HepG2 (cell line): ENCODE measurements at regions not wholly inside any gene's neighbourhood (a gene's known extent, or its start where the extent isn't known, plus 50 kb on each side); places are given as distances from the start of the nearest gene placed in this dataset.

Experiments
- ATAC-seq: fragments of 200-7000 bp; cut with Tn5 transposase; 3 replicates; pipeline ENCODE4 v1.9.1; 2020; ENCODE audit warnings: mild to moderate bottlenecking, moderate library complexity
- BruUV-seq: library from RNA; stranded (reverse); fragments of 400-500 nt; replicated peaks from 2 replicates; lab custom pipeline; 2021; lab: Mats Ljungman, UMichigan
- CTCF ChIA-PET: fragments of 300-600 bp; formaldehyde crosslinking; extraction: SDS; loops from one replicate; lab custom pipeline; 2021; ENCODE audit warnings: low total read pairs, inconsistent platforms, low intra/inter-chr PET ratio; lab: Yijun Ruan, JAX
- POLR2A ChIA-PET: fragments of 350-600 bp; sonication (Branson Sonifier 250); formaldehyde crosslinking; loops from one replicate; lab custom pipeline; 2020; ENCODE audit warnings: antibody characterized with exemption, inconsistent platforms; lab: Yijun Ruan, JAX
- DNase-seq: peaks from one replicate; pipeline ENCODE4 v3.0.0-alpha.2; 2015; ENCODE audit warnings: low spot score
- FAIRE-seq: peaks from 3 replicates; lab custom pipeline; 2011; peaks lifted over from hg19 to GRCh38; lab: Jason Lieb, UNC
- H2AFZ ChIP-seq: one replicate; pipeline ENCODE4 v1.6.1; 2011; ENCODE audit warnings: low read length, inconsistent platforms
- H3K27ac ChIP-seq: fragments of 300-600 bp; 3 replicates; pipeline ENCODE4 v1.8.0; 2011; ENCODE audit warnings: mixed run types, mild to moderate bottlenecking, mixed read lengths, low read length, inconsistent platforms; ENCODE audit not compliant: insufficient read depth; ENCODE audit errors: extremely low read length
- H3K27me3 ChIP-seq, 2 experiments: fragments of 200-600 bp in 1 of 2; 2 replicates in 1 of 2; 3 replicates in 1 of 2; pipeline versions ENCODE4 v1.6.0 to v1.8.0; 2011; ENCODE audit warnings: low read length in 2 of 2, mild to moderate bottlenecking in 2 of 2, moderate library complexity in 2 of 2, inconsistent platforms in 1 of 2; ENCODE audit not compliant: insufficient read depth in 2 of 2, control insufficient read depth in 1 of 2
- H3K36me3 ChIP-seq, 2 experiments: fragments of 200-600 bp in 1 of 2; replicated peaks in 1 of 2; 2 replicates in 1 of 2; 3 replicates in 1 of 2; pipeline versions ENCODE4 v1.5.1 to v1.8.0; 2011; ENCODE audit warnings: low read length in 2 of 2, inconsistent platforms in 1 of 2; ENCODE audit not compliant: insufficient read depth in 2 of 2, control insufficient read depth in 1 of 2
- H3K4me1 ChIP-seq: 2 replicates; pipeline ENCODE4 v1.5.1; 2012; ENCODE audit warnings: low read length, inconsistent platforms; ENCODE audit not compliant: insufficient read depth
- H3K4me2 ChIP-seq: 2 replicates; pipeline ENCODE4 v1.6.0; 2011; ENCODE audit warnings: low read depth, low read length, inconsistent platforms
- H3K4me3 ChIP-seq, 3 experiments: fragments of 200-600 bp in 1 of 3; sonication (generic), shearing (Covaris generic) in 1 of 3; replicated peaks in 1 of 3; 2 replicates each; pipeline ENCODE4 v1.5.1; 2011 to 2016; ENCODE audit warnings: low read length in 3 of 3, inconsistent platforms in 2 of 3, low read depth in 2 of 3, mild to moderate bottlenecking in 2 of 3, control low read depth in 1 of 3, mixed read lengths in 1 of 3; ENCODE audit not compliant: insufficient read depth in 1 of 3
- H3K79me2 ChIP-seq: one replicate; pipeline ENCODE4 v1.6.1; 2011; ENCODE audit warnings: low read length, inconsistent platforms; ENCODE audit not compliant: insufficient read depth
- H3K9ac ChIP-seq: 2 replicates; pipeline ENCODE4 v1.6.0; 2011; ENCODE audit warnings: mild to moderate bottlenecking, low read depth, low read length, inconsistent platforms; ENCODE audit not compliant: insufficient read depth
- H3K9me3 ChIP-seq: 2 replicates; pipeline ENCODE4 v1.5.1; 2012; ENCODE audit warnings: mild to moderate bottlenecking, low read length
- H4K20me1 ChIP-seq: 2 replicates; pipeline ENCODE4 v1.6.0; 2011; ENCODE audit warnings: inconsistent platforms, mild to moderate bottlenecking, low read length, moderate library complexity; ENCODE audit not compliant: insufficient read depth
- CAMTA2 ChIP-seq: sonication (generic); formaldehyde crosslinking; IDR thresholded peaks from 2 replicates; pipeline ENCODE4 v1.4.0; 2020; ENCODE audit warnings: mild to moderate bottlenecking, missing genetic modification reagents, borderline replicate concordance
- FOXA1 ChIP-seq, 2 experiments: fragments of 450-650 bp in 1 of 2; sonication (generic) in 1 of 2; formaldehyde crosslinking in 1 of 2; IDR thresholded peaks; 2 replicates each; pipeline versions ENCODE4 v1.4.0 to v1.6.1; 2016 to 2020; ENCODE audit warnings: missing genetic modification reagents in 1 of 2
- FOXK1 ChIP-seq: sonication (generic); formaldehyde crosslinking; IDR thresholded peaks from 2 replicates; pipeline ENCODE4 v1.4.0; 2020; ENCODE audit warnings: low read depth, missing genetic modification reagents, borderline replicate concordance
- FOXO1 ChIP-seq: sonication (generic); formaldehyde crosslinking; IDR thresholded peaks from 2 replicates; pipeline ENCODE4 v1.4.0; 2020; ENCODE audit warnings: missing genetic modification reagents
- KLF9 ChIP-seq: IDR thresholded peaks from 2 replicates; pipeline ENCODE4 v1.6.1; 2016; ENCODE audit warnings: low read depth
- KMT2B ChIP-seq: IDR thresholded peaks from 2 replicates; pipeline ENCODE4 v1.6.1; 2016; ENCODE audit warnings: missing genetic modification reagents, missing compliant biosample characterization
- ZBTB42 ChIP-seq: sonication (generic); formaldehyde crosslinking; IDR thresholded peaks from 2 replicates; pipeline ENCODE4 v1.5.0; 2020; ENCODE audit warnings: mild to moderate bottlenecking, missing genetic modification reagents
- ZNF10 ChIP-seq: sonication (generic); formaldehyde crosslinking; IDR thresholded peaks from 2 replicates; pipeline ENCODE4 v1.4.0; 2020; ENCODE audit warnings: mild to moderate bottlenecking, low read depth, missing genetic modification reagents, borderline replicate concordance
- ZNF180 ChIP-seq: sonication (generic); formaldehyde crosslinking; IDR thresholded peaks from 2 replicates; pipeline ENCODE4 v1.4.0; 2020; ENCODE audit warnings: low read depth, missing genetic modification reagents, borderline replicate concordance
- ZNF652 ChIP-seq: IDR thresholded peaks from 2 replicates; pipeline ENCODE4 v1.6.1; 2016; ENCODE audit warnings: low read depth, borderline replicate concordance
- WGBS: methylation state at CpG from one replicate; pipeline ENCODE4 v1.1.6; 2017; ENCODE audit warnings: low lambda C conversion rate; 5-methylcytosine and 5-hydroxymethylcytosine counted together
- in situ Hi-C: cut with HindIII; loops from 2 replicates; pipeline ENCODE4 v1.10.0; 2017; ENCODE audit warnings: low pct_unique_long_range_greater_than_20kb; ENCODE audit not compliant: extremely low pct_ligation_motif_present
- intact Hi-C: fragments of 100-400 bp; cut with micrococcal nuclease; formaldehyde crosslinking; loops from one replicate; pipeline ENCODE4 v1.10.0; 2022; ENCODE audit not compliant: unreplicated experiment
- TF ChIP-seq, protein P1 (sequence below): sonication (generic); formaldehyde crosslinking; IDR thresholded peaks from 2 replicates; pipeline ENCODE4 v1.5.0; 2020; ENCODE audit warnings: mild to moderate bottlenecking, missing genetic modification reagents, moderate library complexity
- TF ChIP-seq, protein P2 (sequence below): sonication (generic); formaldehyde crosslinking; conservative IDR thresholded peaks from 2 replicates; pipeline ENCODE4 v1.4.0; 2020; ENCODE audit warnings: missing genetic modification reagents
- TF ChIP-seq, protein P3 (sequence below): sonication (generic); formaldehyde crosslinking; IDR thresholded peaks from 2 replicates; pipeline ENCODE4 v1.4.0; 2020; ENCODE audit warnings: missing genetic modification reagents

DNA sequence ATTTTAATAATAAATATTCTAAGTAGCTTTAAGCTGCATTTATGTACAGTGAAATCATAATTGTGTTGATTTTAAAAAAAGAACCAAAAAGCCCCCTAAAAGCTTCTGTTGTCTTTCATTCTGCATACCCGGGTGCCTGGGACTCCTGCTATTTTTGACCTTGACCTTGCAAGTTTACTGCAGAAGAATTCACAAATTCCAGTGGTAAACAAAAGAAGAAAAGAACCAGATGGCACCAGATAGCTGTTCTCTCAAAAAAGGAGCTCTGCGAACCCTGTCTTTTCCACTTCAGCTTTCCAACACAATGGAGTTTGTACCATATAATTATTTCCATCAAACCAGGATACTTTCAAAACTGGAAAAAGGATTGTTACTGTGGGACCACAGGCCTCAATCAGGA is 363.3 kb downstream of the SMOC2 start:
- POLR2A ChIA-PET, result no interaction called here

DNA sequence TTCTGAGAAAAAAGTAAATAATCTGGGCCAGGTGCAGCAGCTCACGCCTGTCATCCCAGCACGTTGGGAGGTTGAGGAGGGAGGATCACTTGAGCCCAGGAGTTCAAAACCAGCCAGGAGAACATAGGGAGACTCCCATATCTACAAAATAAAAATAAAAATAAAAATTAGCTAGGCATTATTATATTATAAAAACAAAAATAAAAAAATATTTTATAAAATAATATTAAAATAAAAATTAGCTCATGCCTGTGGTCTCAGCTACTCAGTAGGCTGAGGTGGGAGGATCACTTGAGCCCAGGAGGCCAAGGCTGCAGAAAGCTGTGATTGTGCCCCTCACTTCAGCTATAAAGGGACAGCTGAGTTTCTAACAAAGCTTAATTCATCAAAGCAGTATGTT is 362.9 kb downstream of the SMOC2 start:
- no peak overlapping the region for H3K27ac ChIP-seq
- H4K20me1 ChIP-seq, result no peaks in the 10 kb centered on the region
- H3K4me1 ChIP-seq, result no peaks in the 10 kb centered on the region
- FAIRE-seq (no peak), ATAC-seq (no peak), DNase-seq (no peak)
- POLR2A ChIA-PET, result no interaction called here
- H3K9ac ChIP-seq, result no peak overlapping the region
- no peak overlapping the region for H3K4me3 ChIP-seq
- H3K79me2 ChIP-seq, result no peaks in the 10 kb centered on the region
- CTCF ChIA-PET, result no interaction called here
- H3K36me3 ChIP-seq, result no peaks in the 10 kb centered on the region
- no TSS peak for BruUV-seq
- no peaks in the 10 kb centered on the region for H3K9me3 ChIP-seq
- no peak overlapping the region for H3K4me2 ChIP-seq
- intact Hi-C loops, result no loop called here
- peaks cover 5 to 26% of the 10 kb centered on the region in 2 experiments; a peak in 4 of 5 replicates for H3K27me3 ChIP-seq
- in situ Hi-C loops, result no loop called here
- 2% methylated on average over 2 of the region's 2 CpGs for WGBS
- H2AFZ ChIP-seq, result no peak overlapping the region
- TF ChIP-seq ZBTB42, result no peak
- no peak for TF ChIP-seq CAMTA2 (CRISPR knock-in tag)
- TF ChIP-seq, protein P1, sequence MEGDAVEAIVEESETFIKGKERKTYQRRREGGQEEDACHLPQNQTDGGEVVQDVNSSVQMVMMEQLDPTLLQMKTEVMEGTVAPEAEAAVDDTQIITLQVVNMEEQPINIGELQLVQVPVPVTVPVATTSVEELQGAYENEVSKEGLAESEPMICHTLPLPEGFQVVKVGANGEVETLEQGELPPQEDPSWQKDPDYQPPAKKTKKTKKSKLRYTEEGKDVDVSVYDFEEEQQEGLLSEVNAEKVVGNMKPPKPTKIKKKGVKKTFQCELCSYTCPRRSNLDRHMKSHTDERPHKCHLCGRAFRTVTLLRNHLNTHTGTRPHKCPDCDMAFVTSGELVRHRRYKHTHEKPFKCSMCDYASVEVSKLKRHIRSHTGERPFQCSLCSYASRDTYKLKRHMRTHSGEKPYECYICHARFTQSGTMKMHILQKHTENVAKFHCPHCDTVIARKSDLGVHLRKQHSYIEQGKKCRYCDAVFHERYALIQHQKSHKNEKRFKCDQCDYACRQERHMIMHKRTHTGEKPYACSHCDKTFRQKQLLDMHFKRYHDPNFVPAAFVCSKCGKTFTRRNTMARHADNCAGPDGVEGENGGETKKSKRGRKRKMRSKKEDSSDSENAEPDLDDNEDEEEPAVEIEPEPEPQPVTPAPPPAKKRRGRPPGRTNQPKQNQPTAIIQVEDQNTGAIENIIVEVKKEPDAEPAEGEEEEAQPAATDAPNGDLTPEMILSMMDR (CRISPR knock-in tag), result no peak
- no peak for TF ChIP-seq ZNF10 (CRISPR knock-in tag)
- TF ChIP-seq, protein P2, sequence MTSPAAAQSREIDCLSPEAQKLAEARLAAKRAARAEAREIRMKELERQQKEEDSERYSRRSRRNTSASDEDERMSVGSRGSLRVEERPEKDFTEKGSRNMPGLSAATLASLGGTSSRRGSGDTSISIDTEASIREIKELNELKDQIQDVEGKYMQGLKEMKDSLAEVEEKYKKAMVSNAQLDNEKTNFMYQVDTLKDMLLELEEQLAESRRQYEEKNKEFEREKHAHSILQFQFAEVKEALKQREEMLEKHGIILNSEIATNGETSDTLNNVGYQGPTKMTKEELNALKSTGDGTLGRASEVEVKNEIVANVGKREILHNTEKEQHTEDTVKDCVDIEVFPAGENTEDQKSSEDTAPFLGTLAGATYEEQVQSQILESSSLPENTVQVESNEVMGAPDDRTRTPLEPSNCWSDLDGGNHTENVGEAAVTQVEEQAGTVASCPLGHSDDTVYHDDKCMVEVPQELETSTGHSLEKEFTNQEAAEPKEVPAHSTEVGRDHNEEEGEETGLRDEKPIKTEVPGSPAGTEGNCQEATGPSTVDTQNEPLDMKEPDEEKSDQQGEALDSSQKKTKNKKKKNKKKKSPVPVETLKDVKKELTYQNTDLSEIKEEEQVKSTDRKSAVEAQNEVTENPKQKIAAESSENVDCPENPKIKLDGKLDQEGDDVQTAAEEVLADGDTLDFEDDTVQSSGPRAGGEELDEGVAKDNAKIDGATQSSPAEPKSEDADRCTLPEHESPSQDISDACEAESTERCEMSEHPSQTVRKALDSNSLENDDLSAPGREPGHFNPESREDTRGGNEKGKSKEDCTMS (CRISPR knock-in tag), result no peak
- no peak for TF ChIP-seq FOXA1 (IDR thresholded peaks at IDR 0.05)
- no peak for TF ChIP-seq FOXA1 (CRISPR knock-in tag; IDR thresholded peaks at IDR 0.05)
- no peak for TF ChIP-seq ZNF180 (CRISPR knock-in tag)
- no peak for TF ChIP-seq FOXO1 (CRISPR knock-in tag)
- no peak for TF ChIP-seq ZNF652
- TF ChIP-seq KLF9, result no peak
- no peak for TF ChIP-seq KMT2B (CRISPR knock-in tag)

More for the DNA sequence above, 363.3 kb downstream of the SMOC2 start:
- TF ChIP-seq, protein P3, sequence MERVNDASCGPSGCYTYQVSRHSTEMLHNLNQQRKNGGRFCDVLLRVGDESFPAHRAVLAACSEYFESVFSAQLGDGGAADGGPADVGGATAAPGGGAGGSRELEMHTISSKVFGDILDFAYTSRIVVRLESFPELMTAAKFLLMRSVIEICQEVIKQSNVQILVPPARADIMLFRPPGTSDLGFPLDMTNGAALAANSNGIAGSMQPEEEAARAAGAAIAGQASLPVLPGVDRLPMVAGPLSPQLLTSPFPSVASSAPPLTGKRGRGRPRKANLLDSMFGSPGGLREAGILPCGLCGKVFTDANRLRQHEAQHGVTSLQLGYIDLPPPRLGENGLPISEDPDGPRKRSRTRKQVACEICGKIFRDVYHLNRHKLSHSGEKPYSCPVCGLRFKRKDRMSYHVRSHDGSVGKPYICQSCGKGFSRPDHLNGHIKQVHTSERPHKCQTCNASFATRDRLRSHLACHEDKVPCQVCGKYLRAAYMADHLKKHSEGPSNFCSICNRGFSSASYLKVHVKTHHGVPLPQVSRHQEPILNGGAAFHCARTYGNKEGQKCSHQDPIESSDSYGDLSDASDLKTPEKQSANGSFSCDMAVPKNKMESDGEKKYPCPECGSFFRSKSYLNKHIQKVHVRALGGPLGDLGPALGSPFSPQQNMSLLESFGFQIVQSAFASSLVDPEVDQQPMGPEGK (CRISPR knock-in tag), result no peak
- no peak for TF ChIP-seq FOXK1 (CRISPR knock-in tag)
- no peaks in the 10 kb centered on the region for H3K79me2 ChIP-seq
- CTCF ChIA-PET, result no interaction called here
- 36% methylated on average over 2 of the region's 2 CpGs for WGBS
- in situ Hi-C loops, result no loop called here
- DNase-seq (no peak), FAIRE-seq (no peak), ATAC-seq (no peak)
- no TSS peak for BruUV-seq
- intact Hi-C loops, result no loop called here
- H3K36me3 ChIP-seq, result no peaks in the 10 kb centered on the region
- no peak overlapping the region for H3K27ac ChIP-seq
- H3K27me3 ChIP-seq, result peaks cover 4 to 23% of the 10 kb centered on the region in 2 experiments; a peak in 4 of 5 replicates
- no peak overlapping the region for H3K9ac ChIP-seq
- H3K4me3 ChIP-seq, result no peak overlapping the region
- no peaks in the 10 kb centered on the region for H3K9me3 ChIP-seq
- H4K20me1 ChIP-seq, result no peaks in the 10 kb centered on the region
- no peaks in the 10 kb centered on the region for H3K4me1 ChIP-seq
- H3K4me2 ChIP-seq, result no peak overlapping the region
- H2AFZ ChIP-seq, result no peak overlapping the region
